HG02623 (cell line): ENCODE measurements at regions not wholly inside any gene's neighbourhood (a gene's known extent, or its start where the extent isn't known, plus 50 kb on each side); places are given as distances from the start of the nearest gene placed in this dataset.
"Not testable (repeated sequence)": the region's sequence is repeated elsewhere in the genome, so short reads cannot be mapped to it uniquely, and the experiment has no call there.

Experiments used
- ATAC-seq: cut with Tn5 transposase; IDR thresholded peaks from one replicate; pipeline ENCODE4 v1.9.1; 2021; ENCODE audit warnings: moderate library complexity; ENCODE audit not compliant: unreplicated experiment

DNA sequence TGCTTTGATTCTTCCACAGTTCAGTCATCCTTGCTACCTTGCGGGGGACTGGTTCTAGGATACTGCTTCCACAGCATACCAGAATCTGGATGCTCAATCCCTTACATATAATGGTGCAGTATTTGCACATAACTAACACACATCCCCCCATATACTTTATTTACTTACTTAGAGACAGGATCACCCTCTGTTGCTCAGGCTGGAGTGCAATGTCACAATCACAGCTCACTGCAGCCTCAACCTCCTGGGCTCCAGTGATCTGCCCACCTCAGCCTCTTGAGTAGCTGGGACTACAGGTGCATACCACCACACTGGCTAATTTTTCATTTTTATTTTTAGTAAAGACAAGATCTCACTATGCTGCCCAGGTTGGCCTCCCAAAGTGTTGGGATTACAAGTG lies 112.2 kb downstream of the GOSR1 start:
- ATAC-seq: no peak

DNA sequence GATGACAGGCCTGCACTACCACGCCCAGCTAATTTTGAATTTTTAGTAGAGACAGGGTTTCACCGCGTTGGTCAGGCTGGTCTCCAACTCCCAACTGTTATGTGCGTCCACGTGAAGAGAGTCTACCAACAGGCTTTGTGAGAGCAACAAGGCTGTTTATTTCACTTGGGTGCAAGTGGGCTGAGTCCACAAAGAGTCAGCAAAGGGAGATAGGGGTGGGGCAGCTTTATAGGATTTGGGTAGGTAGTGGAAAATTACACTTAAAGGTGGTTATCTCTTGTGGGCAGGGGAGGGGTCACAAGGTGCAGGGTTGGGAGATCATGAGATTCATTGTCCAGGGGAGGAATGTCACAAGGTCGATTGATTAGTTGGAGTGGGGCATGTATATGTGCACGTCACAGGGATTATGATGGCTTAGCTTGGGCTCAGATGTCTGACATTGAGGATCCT lies 111.6 kb downstream of the GOSR1 start:
- no peak for ATAC-seq

DNA sequence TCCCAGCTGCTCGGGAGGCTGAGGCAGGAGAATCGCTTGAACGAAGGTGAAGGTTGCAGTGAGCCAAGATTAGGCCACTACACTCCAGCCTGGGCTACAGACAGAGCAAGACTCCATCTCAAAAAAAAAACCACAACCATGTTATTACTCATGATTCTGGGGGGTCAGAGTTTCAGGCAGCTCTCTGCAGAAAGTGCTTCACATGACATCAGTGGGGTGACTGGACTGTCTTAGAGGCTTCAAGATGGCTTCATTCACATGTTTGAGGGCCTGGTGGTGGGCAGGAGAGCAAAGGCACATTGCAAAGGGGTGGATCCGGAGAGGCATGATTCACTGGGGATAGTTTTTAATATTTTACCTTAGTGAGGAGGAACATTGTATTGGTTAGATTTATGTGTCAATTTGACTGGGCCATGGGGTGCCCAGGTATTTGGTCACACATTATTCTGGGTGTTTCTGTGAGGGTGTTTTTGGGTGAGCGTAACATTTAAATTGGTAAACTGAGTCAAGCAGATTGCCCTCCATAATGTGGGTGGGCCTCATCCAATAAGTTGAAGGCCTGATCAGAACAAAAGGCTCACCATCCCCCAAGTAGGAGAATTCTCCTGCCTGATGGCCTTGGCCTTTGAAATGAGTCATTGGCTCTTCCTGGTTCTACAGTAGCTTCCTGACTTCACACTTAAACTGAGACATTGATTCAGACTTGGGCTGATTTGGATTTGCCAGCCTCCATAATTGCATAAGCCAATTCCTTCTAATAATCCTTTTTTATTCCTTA lies 109.8 kb downstream of the GOSR1 start:
- ATAC-seq: no peak

DNA sequence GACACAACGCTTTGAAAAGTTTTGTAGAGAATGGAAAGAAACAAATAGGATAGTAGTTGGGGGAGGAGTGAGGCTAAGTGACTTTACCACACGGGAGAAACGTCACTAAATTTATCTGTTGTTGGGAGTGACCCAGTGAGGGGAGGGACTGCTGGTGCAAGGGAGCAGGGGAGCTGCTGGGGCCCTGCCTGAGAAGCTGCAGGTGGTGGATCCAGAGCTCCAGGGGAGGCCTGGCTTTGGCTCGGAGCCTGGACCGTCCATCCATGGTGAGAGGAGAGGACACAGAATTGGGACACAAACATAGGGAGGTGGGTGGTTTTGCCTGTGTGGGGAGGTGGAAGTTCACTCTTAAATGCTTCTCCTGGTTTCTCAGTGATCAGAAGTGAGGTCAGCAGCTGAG lies 107.6 kb downstream of the GOSR1 start:
- ATAC-seq: no peak

DNA sequence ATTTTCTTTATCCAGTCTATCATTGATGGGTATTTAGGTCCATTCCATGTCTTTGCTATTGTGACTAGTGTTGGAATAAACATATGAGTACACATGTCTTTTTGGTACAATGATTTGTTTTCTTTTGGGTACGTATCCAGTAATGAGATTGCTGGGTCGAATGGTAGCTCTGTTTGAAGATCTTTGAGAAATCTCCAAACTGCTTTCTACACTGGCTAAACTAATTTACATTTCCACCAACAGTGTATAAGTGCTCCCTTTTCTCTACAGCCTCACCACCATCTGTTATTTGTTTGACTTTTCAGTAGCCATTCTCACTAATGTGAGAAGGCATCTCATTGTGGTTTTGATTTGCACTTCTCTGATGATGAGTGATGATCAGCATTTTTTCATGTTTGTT lies 103.7 kb downstream of the GOSR1 start:
- no peak for ATAC-seq

GRCh38 chr17:30579610-30580315 lies 102.6 kb downstream of the GOSR1 start:
- no peak for ATAC-seq

DNA sequence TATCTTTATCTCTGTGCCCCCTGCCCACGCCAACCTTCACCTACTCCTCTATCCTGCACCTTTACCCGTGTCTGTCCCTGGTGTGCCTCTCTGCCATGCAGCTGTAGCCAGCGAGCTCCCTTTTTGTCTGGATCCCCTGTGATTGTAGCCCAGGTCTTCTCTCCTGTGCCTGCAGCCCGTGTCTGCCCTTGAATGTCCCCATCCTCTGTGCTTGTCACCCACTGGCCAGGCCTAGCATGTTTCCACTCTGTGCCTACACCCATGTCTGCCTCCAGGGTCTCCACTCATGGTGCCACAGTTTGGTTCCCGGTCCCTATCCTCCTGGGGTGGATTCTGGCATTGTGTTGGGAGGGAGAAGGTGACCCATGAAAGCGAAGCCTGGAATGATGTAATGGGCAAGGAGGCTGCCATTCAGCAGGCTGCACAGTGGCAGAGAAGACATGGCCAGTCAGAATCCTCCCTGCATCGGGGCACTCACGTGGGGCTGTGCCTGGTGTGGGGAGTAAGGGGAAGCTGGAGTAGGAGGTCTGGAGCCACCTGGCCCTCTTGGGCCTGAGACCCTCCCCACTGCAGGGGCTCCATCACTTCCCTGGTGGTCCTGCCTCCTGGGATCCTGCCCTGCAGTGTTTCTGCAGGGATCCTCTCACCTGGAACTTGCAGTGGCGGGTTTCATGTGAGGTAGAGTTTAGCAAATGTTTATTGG lies 101.0 kb downstream of the GOSR1 start:
- ATAC-seq: not testable (repeated sequence)
